Activated gamma-delta T cell treated with anti-CD3 and anti-CD28 coated beads, Interleukin-2, amount 50 U/mL, for 16 hours (primary cell): ENCODE measurements at regions not wholly inside any gene's neighbourhood (a gene's known extent, or its start where the extent isn't known, plus 50 kb on each side); places are given as distances from the start of the nearest gene placed in this dataset.
"Not testable (repeated sequence)": the region's sequence is repeated elsewhere in the genome, so short reads cannot be mapped to it uniquely, and the experiment has no call there.

Experiments used
- DNase-seq: peaks from one replicate; pipeline ENCODE4 v3.0.0-alpha.2; 2020; ENCODE audit warnings: low read depth

- DNase-seq = no peak
Observed at GRCh38 chr2:207409517-207409916, 120.2 kb upstream of the CREB1 start.

- no peak for DNase-seq
Observed at GRCh38 chr2:207412787-207413310, 116.9 kb upstream of the CREB1 start.

DNA sequence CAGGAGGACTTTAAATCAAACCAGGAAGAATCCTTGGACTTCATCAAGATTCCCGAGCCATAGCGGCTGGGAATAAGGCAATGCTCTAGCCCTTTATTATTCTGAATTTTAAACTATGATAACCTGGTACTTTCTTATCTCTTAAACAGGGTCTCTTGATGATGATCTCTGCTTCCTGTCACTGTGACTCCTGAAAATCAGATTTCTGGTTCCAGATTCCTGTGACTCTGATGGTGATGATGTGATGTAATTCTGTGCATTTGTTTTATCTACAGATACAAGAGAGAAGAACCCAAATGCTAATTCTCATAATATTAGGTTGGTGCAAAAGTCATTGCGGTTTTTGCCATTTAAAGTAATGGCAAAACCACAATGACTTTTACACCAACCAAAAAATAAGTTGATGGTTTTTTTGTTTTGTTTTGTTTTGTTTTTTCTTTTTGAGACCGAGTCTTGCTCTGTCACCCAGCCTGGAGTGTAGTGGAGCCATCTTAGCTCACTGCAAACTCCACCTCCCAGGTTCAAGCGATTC lies 116.3 kb upstream of the CREB1 start:
- DNase-seq = no peak

GRCh38 chr2:207416111-207416510 lies 113.7 kb upstream of the CREB1 start:
- DNase-seq = no peak

- DNase-seq = no peak
Observed at GRCh38 chr2:207416900-207417299, 112.9 kb upstream of the CREB1 start.

DNA sequence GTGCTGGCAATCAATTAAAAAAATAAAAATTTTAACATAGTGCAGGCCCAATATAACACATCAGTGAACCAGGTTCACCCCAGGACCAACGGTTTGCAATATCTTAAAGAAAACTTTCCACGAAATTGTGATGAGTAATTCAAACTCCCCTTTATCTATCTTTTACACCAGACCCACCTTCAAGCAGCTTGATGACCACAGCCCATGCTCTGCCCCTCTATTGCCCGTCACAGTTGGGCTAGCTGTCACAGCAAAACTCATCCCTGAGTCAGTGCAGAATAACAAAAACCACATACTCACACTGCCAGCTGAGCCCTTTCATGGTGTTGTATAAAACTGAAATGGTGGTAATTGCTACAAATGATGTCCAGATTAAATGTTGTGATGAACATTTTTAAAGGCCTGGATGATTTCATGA lies 112.5 kb upstream of the CREB1 start:
- no peak for DNase-seq

- DNase-seq = no peak
Observed at GRCh38 chr2:207418419-207418818, 111.3 kb upstream of the CREB1 start.

DNA sequence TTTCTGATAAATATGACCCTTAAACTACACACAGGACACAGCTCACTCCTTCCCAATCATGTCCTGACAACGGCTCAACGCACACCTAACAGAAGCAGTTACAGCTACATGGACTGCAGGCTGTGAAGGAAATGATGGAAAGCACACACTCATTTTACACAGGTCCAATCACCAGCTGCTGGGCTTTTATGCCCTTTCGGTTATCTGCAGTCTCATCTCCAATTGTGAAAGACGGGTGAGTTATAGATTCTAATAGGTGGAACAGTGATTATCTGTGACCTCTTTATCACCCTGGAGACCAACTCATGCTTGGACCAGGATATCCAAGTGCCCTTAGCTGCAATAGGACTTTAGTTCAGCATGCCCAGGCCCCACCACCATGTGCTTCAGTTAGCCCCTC lies 110.4 kb upstream of the CREB1 start:
- no peak for DNase-seq

DNA sequence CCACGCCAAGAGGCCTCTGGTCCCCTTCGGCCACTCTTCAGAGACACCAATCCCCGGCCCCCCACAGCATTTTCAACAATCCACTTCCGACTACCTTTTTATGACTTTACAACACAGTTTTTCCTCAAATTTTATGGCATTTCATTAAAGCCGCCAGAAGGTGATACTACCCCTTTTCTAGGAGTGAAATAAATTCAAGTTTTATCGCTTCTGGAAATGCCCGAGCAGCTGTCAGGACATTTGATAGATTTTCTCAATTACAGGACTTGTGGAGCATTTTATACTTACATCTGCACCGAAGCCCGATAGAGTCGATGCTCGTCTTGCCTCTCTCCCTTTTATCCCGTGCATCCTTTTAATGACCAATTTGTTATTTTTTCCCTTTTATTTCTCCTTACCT lies 108.1 kb upstream of the CREB1 start:
- DNase-seq = no peak

- no peak for DNase-seq
Observed at GRCh38 chr2:207422380-207422779, 107.4 kb upstream of the CREB1 start.

DNA sequence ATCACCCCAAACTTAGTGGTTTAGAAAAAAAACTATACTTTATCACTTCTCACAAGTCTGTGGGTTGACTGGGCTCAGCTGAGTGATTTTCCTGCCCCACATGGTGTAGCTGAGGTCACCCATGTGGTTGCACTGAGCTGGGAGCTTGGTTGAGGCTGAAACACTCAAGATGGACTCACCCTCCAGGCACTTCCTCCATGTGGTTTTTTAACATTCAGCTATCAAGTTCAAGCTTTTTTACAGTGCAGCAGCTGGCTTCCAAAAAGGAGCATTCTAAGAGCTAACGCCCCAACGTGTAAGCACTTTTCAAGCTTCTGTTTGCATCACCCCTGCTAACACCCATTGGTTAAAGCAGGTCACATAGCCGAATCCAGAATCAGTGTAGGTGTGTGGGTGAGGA lies 105.9 kb upstream of the CREB1 start:
- no peak for DNase-seq

DNA sequence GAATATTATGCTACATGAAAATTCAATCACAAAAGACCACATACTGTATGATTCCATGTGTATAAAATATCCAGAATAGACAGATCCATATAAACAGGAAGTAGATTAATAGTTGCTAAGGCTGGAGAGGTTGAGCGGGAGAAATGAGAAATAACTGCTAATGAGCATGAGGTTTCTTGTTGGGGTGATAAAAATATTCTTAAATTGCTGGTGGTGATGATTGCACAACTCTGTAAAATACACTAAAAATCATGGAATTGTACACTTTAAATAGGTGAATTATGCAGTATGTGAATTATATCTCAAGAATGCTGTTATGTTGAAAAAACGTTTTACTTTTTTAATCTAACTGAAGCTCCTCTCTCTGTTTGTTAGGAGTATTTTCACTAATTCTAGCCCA lies 101.8 kb upstream of the CREB1 start:
- DNase-seq = no peak

DNA sequence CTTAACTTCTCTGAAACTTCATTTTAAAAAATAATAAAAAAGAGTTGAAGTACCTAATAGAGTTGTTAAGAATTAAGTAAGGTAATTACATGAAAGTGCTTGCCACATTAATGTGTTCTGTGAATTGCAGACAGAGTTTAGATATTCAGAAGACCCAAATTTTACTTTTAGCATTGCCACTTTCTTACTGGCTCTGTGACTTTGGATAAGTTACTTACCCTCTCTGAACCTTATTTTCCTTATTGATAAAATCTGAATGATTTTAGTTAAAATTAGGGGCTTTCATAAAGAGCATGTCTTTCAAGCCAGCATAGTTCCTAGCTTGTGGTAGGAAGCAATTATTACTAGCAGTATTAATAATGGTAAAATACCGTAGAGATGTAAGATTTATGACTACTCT lies 101.2 kb upstream of the CREB1 start:
- no peak for DNase-seq

DNA sequence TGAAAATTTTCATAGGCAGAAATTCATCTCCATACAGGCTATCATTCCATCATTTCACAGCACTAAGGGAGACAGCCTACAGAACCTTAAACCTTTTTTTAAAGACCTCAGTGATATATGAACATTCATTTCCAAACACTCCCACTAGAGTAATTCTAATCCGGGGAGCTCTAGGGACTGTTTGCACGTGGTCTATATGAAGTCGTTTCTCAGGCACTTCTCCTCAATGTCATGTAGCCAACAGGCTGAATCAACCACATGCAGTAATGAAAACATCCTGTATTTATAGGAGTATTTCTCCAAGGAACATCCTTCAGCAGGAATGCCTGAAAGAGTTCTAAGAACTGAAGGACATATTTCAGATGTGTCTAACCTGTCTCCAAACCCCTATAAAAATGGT lies 97.3 kb upstream of the CREB1 start:
- DNase-seq = no peak

GRCh38 chr2:207434306-207434705 lies 95.5 kb upstream of the CREB1 start:
- DNase-seq = no peak

- DNase-seq = no peak
Observed at GRCh38 chr2:207434899-207435465, 94.8 kb upstream of the CREB1 start.

GRCh38 chr2:207437136-207437523 lies 92.6 kb upstream of the CREB1 start:
- no peak for DNase-seq

GRCh38 chr2:207437524-207438143 lies 92.1 kb upstream of the CREB1 start:
- no peak for DNase-seq

DNA sequence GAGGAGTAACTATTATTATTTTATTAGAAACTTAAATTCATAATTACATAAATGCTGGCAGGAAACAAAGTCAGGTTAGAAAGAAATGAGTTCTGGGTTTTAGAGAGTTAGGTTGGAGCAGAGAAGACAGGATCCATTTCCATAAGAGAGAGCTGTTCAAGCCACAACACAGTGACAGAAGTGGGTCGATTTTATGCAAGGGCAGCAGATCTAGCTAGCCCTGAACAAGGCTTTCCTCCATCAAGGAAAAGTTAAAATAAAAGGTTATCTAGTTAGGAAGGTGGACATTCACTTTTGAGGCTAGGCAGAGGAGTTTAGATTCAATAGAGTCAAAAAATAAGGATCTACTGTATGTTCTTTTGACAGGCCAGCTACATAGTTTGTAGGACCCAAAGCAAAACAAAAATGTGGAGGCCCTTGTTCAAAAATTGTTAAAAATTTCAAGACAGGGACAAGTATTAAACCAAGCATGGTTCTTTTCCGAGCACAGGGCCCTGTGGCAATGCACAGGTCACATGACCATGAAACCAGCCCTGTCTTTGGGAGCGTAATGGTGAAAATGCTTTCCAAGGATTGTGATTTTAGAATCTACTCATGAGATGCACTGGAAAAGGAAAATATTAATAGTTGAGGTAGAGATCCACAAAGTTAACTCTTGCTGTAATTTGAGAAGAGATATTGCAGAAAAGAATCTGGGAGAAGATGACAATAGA lies 91.2 kb upstream of the CREB1 start:
- no peak for DNase-seq

DNA sequence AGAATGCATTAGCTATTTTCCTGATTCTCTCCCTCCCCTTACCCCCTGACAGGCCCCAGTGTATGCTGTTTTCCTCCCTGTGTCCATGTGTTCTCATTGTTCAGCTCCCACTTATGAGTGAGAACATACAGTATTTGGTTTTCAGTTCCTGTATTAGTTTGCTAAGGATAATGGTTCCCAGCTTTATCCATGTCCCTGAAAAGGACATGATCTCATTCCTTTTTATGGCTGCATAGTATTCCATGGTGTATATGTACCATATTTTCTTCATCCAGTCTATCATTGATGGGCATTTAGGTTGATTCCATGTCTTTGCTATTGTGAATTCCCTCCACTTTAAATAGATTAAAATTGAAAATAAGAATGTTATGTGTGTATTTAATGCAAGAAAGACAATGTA lies 89.9 kb upstream of the CREB1 start:
- DNase-seq = not testable (repeated sequence)

DNA sequence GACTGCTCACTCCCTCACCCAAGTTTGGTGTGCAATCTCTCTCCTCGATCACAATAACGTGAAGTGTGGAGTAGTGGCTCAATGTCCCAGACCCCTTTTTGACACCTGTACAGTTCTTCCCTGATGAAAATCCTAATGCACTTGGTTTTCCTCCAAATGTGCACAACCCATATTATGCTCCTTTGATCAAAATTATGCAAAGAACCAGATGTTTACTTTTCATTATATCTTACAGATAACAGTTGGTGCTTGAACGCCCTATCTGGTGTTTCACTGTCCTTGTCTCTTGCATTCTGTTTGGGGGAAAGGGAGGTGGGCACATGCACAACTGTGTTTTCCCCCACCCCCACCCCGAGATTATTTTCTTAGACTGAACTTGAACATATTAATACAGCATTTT lies 85.0 kb upstream of the CREB1 start:
- no peak for DNase-seq

GRCh38 chr2:207446653-207447052 lies 83.1 kb upstream of the CREB1 start:
- DNase-seq = no peak

DNA sequence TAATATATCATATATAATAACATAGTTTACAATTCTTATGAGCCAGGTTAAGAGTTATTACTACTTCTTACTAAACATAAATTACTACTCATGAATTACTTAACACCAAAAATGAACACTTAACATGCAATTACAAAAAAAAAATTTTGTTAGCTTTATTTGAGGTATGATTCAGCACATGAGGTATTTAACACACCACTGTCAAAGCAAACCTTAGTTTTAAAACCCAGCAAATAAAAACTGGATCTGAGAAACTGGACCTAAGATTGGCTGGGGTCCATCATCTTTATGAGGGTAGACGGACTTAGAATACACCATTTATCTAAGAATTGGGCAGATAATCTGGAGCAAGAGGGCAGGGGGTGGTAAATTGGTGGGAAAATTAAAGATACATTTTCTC lies 81.8 kb upstream of the CREB1 start:
- DNase-seq = no peak
